Type B pancreatic cell (in vitro differentiated cells): ENCODE measurements at regions not wholly inside any gene's neighbourhood (a gene's known extent, or its start where the extent isn't known, plus 50 kb on each side); places are given as distances from the start of the nearest gene placed in this dataset.

ENCODE experiments used
- DNase-seq: peaks from one replicate; pipeline ENCODE4 v3.0.0; 2021; ENCODE audit warnings: mixed read lengths; ENCODE audit not compliant: unreplicated experiment; ENCODE audit errors: extremely low spot score
- H3K27ac Mint-ChIP-seq: 2 replicates; pipeline ENCODE4 v1.8.0; 2021; ENCODE audit warnings: mild to moderate bottlenecking, mixed read lengths
- H3K27me3 Mint-ChIP-seq: 2 replicates; pipeline ENCODE4 v1.8.0; 2021; ENCODE audit warnings: mixed read lengths
- H3K36me3 Mint-ChIP-seq: 2 replicates; pipeline ENCODE4 v1.8.0; 2021; ENCODE audit warnings: mixed read lengths
- H3K4me1 Mint-ChIP-seq: one replicate; pipeline ENCODE4 v1.8.0; 2021; ENCODE audit warnings: mixed read lengths; ENCODE audit not compliant: unreplicated experiment
- H3K4me3 Mint-ChIP-seq: 2 replicates; pipeline ENCODE4 v1.8.0; 2021; ENCODE audit warnings: mild to moderate bottlenecking, mixed read lengths
- H3K9me3 Mint-ChIP-seq: 2 replicates; pipeline ENCODE4 v1.8.0; 2021; ENCODE audit warnings: mixed read lengths
- CTCF ChIP-seq: fragments of 200-600 bp; sonication (generic); conservative IDR thresholded peaks from 2 replicates; pipeline ENCODE4 v1.5.0; 2021; ENCODE audit warnings: antibody characterized with exemption, mild to moderate bottlenecking

- TF ChIP-seq CTCF, result no peak
- Mint-ChIP-seq H3K27me3 (no peaks in the 10 kb centered on the region), H3K36me3 (no peaks in the 10 kb centered on the region), H3K4me1 (peaks cover 16% of the 10 kb centered on the region), H3K27ac (no peak overlapping the region), H3K9me3 (no peaks in the 10 kb centered on the region), H3K4me3 (no peak overlapping the region)
- no peak for DNase-seq
Observed at GRCh38 chr5:126354858-126355731, 68.1 kb upstream of the GRAMD2B start.

GRCh38 chr5:126355940-126356339 lies 67.3 kb upstream of the GRAMD2B start:
- Mint-ChIP-seq H3K36me3 (no peaks in the 10 kb centered on the region), H3K27me3 (no peaks in the 10 kb centered on the region), H3K9me3 (no peaks in the 10 kb centered on the region), H3K27ac (no peak overlapping the region), H3K4me3 (no peak overlapping the region), H3K4me1 (peaks cover 16% of the 10 kb centered on the region)
- no peak for TF ChIP-seq CTCF
- no peak for DNase-seq

- peaks cover 11% of the 10 kb centered on the region for H3K4me1 Mint-ChIP-seq
- no peak overlapping the region for H3K4me3 Mint-ChIP-seq
- DNase-seq, result no peak
Observed at GRCh38 chr5:126357585-126358342, 65.4 kb upstream of the GRAMD2B start.

GRCh38 chr5:126358525-126358924 lies 64.7 kb upstream of the GRAMD2B start:
- Mint-ChIP-seq H3K27ac (no peak overlapping the region), H3K27me3 (no peaks in the 10 kb centered on the region), H3K4me3 (no peak overlapping the region), H3K9me3 (no peaks in the 10 kb centered on the region), H3K4me1 (peaks cover 5% of the 10 kb centered on the region), H3K36me3 (no peaks in the 10 kb centered on the region)
- no peak for TF ChIP-seq CTCF
- DNase-seq, result no peak

More at GRCh38 chr5:126357585-126358342, 65.4 kb upstream of the GRAMD2B start:
- no peaks in the 10 kb centered on the region for H3K9me3 Mint-ChIP-seq
- no peaks in the 10 kb centered on the region for H3K36me3 Mint-ChIP-seq
- no peak for TF ChIP-seq CTCF
- no peak overlapping the region for H3K27ac Mint-ChIP-seq
- H3K27me3 Mint-ChIP-seq, result no peaks in the 10 kb centered on the region

- Mint-ChIP-seq H3K4me1 (peaks cover 5% of the 10 kb centered on the region), H3K4me3 (no peak overlapping the region), H3K9me3 (no peaks in the 10 kb centered on the region), H3K36me3 (no peaks in the 10 kb centered on the region), H3K27me3 (no peaks in the 10 kb centered on the region), H3K27ac (no peak overlapping the region)
- DNase-seq, result no peak
- TF ChIP-seq CTCF, result no peak
Observed at GRCh38 chr5:126359884-126360283, 63.3 kb upstream of the GRAMD2B start.
